ENCODE measurements at regions not wholly inside any gene's neighbourhood (a gene's known extent, or its start where the extent isn't known, plus 50 kb on each side); places are given as distances from the start of the nearest gene placed in this dataset.
A peak's percentile ranks its signal among the peaks of the same experiment; 100 is the strongest.

DNA sequence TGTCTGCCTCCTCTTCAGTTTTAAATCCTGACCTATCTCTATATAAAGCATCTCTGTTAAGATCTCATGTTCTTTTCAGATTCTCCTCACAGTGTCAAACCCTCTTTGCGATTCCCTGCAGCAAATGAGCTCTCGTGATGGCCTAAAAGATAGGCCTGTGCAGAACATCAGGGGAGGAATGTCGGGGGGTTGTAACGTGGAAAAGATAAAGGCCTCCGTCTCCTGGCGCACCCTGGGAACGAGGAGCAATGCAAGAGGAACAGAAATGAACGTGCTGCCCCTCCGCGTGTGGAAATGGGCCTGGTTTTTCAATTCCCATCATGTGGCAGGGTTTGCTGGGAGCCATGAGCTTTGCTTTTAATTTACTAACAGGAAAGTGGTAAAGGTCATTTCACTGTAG lies 285.0 kb upstream of the TPM1 start:
- Mint-ChIP-seq H3K9me3 (ENCODE audit: low read depth) (no peaks in the 10 kb centered on the region), H3K27ac (ENCODE audit: unreplicated experiment) (peak overlapping the region; percentile 90), H3K27me3 (ENCODE audit: low read depth) (no peaks in the 10 kb centered on the region), H3K36me3 (ENCODE audit: low read depth) (peaks cover 4% of the 10 kb centered on the region), H3K4me1 (ENCODE audit: low read depth) (peaks cover 38% of the 10 kb centered on the region), H3K4me3 (ENCODE audit: unreplicated experiment) (no peak overlapping the region)
- TF ChIP-seq, protein P1, sequence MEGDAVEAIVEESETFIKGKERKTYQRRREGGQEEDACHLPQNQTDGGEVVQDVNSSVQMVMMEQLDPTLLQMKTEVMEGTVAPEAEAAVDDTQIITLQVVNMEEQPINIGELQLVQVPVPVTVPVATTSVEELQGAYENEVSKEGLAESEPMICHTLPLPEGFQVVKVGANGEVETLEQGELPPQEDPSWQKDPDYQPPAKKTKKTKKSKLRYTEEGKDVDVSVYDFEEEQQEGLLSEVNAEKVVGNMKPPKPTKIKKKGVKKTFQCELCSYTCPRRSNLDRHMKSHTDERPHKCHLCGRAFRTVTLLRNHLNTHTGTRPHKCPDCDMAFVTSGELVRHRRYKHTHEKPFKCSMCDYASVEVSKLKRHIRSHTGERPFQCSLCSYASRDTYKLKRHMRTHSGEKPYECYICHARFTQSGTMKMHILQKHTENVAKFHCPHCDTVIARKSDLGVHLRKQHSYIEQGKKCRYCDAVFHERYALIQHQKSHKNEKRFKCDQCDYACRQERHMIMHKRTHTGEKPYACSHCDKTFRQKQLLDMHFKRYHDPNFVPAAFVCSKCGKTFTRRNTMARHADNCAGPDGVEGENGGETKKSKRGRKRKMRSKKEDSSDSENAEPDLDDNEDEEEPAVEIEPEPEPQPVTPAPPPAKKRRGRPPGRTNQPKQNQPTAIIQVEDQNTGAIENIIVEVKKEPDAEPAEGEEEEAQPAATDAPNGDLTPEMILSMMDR (IDR thresholded peaks at IDR 0.05): no peak
- no peak for DNase-seq (ENCODE audit: low spot score)

DNA sequence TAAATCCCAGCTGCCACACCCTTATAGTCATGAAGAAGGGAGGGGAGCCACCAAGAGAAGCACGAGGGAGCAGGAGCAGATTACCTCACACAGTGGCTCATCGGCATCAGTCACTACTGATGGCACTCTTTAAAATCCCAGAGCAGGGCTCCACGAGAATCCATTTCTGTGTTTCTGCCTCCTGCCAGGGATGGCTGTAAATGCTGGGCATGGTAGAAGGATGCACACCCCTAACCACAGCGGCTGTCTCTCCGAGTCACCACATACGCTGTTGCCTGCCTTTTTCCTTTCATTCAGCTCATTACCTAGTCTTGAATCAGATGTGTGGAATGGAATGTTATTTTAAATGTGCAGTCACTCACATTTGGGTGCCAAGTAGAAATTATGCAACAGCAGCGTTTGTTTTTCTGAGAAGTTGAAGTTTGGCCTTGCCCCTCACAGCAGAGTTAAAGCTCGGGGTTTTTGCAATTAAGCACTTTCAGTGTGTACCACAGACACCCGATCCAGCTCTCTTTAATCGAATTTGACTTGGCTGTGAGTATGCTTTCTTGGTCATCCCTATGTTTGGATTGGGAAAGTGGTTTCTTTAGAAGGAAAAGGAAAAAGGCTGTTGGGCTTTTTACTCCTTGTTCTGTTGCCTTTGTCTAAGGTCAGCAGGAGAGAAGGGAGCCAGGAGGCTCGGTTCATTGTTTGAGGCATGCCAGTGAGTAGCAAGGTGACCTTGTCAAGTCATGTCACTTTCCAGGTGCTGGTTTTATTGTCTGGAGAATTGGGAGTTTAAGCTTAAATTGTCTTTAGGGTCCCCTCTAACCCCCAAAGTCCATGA lies 284.2 kb upstream of the TPM1 start:
- H3K4me1 Mint-ChIP-seq (ENCODE audit: low read depth): peaks cover 30% of the 10 kb centered on the region
- TF ChIP-seq, protein P1 (IDR thresholded peaks at IDR 0.05): no peak
- no peaks in the 10 kb centered on the region for H3K9me3 Mint-ChIP-seq (ENCODE audit: low read depth)
- H3K4me3 Mint-ChIP-seq (ENCODE audit: unreplicated experiment): peak overlapping the region; percentile 39
- no peaks in the 10 kb centered on the region for H3K27me3 Mint-ChIP-seq (ENCODE audit: low read depth)
- H3K27ac Mint-ChIP-seq (ENCODE audit: unreplicated experiment): peak overlapping the region; percentile 90
- H3K36me3 Mint-ChIP-seq (ENCODE audit: low read depth): peaks cover 4% of the 10 kb centered on the region
- no peak for DNase-seq (ENCODE audit: low spot score)

DNA sequence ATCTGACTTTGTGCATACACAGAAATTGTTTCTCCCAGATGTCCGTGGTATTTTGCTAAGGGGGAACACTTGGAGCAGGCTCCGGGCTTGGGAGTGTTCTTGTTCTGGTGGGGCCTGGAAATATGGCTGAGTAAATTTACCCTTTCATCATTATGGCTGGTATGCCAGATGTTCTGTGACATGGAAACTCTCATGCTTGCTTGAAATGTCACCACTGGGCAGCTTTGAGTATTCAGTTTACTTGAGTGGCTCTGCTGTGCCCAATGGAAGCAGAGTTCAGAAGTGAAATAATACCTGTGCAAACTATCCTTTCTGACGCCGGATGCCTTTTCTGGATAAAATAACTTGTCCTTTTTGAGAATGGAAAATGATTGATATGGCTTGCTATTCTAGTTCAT lies 283.6 kb upstream of the TPM1 start:
- H3K27ac Mint-ChIP-seq (ENCODE audit: unreplicated experiment): peak overlapping the region; percentile 90
- no peak for DNase-seq (ENCODE audit: low spot score)
- peaks cover 28% of the 10 kb centered on the region for H3K4me1 Mint-ChIP-seq (ENCODE audit: low read depth)
- TF ChIP-seq, protein P1 (IDR thresholded peaks at IDR 0.05): no peak
- peaks cover 6% of the 10 kb centered on the region for H3K36me3 Mint-ChIP-seq (ENCODE audit: low read depth)
- peak overlapping the region; percentile 39 for H3K4me3 Mint-ChIP-seq (ENCODE audit: unreplicated experiment)
- H3K9me3 Mint-ChIP-seq (ENCODE audit: low read depth): no peaks in the 10 kb centered on the region
- H3K27me3 Mint-ChIP-seq (ENCODE audit: low read depth): no peaks in the 10 kb centered on the region

DNA sequence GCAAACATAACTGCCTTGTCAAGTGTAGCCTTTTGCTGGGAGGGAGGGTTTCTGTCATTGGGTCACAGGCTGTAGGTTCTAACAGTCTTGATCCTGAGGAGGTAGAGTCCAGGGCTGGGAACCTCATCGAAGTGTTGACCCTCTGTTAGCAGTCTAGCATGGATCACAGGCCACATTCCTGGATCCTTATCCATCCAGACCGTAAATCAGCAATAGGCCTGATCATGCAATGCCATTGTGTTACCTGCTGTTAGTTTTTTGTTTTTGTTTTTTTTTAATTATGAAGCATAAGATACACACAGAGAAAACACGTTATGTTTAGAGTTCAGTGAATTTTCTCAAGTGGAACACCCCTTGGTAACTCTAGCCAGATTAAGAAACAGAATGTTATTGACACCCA lies 282.0 kb upstream of the TPM1 start:
- no peaks in the 10 kb centered on the region for H3K27me3 Mint-ChIP-seq (ENCODE audit: low read depth)
- TF ChIP-seq, protein P1 (IDR thresholded peaks at IDR 0.05): no peak
- peaks cover 8% of the 10 kb centered on the region for H3K36me3 Mint-ChIP-seq (ENCODE audit: low read depth)
- no peaks in the 10 kb centered on the region for H3K9me3 Mint-ChIP-seq (ENCODE audit: low read depth)
- no peak for DNase-seq (ENCODE audit: low spot score)
- no peak overlapping the region for H3K27ac Mint-ChIP-seq (ENCODE audit: unreplicated experiment)
- peaks cover 28% of the 10 kb centered on the region for H3K4me1 Mint-ChIP-seq (ENCODE audit: low read depth)
- no peak overlapping the region for H3K4me3 Mint-ChIP-seq (ENCODE audit: unreplicated experiment)

DNA sequence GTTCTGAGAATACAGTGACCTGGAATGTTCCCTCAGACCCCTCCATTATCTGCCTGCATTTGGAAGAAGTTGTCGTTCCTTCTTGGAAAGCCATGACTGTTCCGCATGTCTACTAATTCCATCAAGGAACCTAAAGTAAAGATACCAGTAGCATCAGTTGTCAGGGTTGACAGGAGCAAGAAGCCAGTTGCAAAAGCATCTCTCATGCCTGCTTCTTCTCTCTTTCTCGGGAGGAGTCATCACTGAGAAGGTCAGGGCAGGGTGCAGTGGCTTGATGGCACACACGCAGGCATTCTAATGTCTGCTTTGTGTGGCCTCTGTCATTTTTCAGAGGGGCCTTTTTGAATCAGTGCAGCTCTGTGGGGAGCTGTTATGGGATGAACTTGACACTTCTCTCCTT lies 276.6 kb upstream of the TPM1 start:
- Mint-ChIP-seq H3K9me3 (ENCODE audit: low read depth) (no peaks in the 10 kb centered on the region), H3K27me3 (ENCODE audit: low read depth) (no peaks in the 10 kb centered on the region), H3K27ac (ENCODE audit: unreplicated experiment) (no peak overlapping the region), H3K4me3 (ENCODE audit: unreplicated experiment) (no peak overlapping the region), H3K4me1 (ENCODE audit: low read depth) (peaks cover 5% of the 10 kb centered on the region), H3K36me3 (ENCODE audit: low read depth) (peaks cover 11% of the 10 kb centered on the region)
- DNase-seq (ENCODE audit: low spot score): no peak
- TF ChIP-seq, protein P1 (IDR thresholded peaks at IDR 0.05): no peak

Measured in chondrocyte (in vitro differentiated cells).